Neural progenitor cell (in vitro differentiated cells): ENCODE measurements at regions not wholly inside any gene's neighbourhood (a gene's known extent, or its start where the extent isn't known, plus 50 kb on each side); places are given as distances from the start of the nearest gene placed in this dataset.

Source experiments
- DNase-seq: peaks from one replicate; pipeline ENCODE4 v3.0.0-alpha.2; 2016; ENCODE audit warnings: low spot score
- H2AFZ ChIP-seq: fragments of 200-600 bp; sonication (generic); replicated peaks from 2 replicates; pipeline ENCODE4 v1.6.1; 2016; ENCODE audit warnings: antibody characterized with exemption
- H3F3A ChIP-seq: fragments of 200-600 bp; sonication (generic); 2 replicates; pipeline ENCODE4 v1.6.1; 2016; ENCODE audit warnings: antibody characterized with exemption, low read depth
- H3K27ac ChIP-seq: fragments of 200-600 bp; sonication (generic); 2 replicates; pipeline ENCODE4 v1.5.1; 2016; ENCODE audit warnings: mild to moderate bottlenecking
- H3K27me3 ChIP-seq: fragments of 200-600 bp; sonication (generic); 2 replicates; pipeline ENCODE4 v1.6.1; 2016; ENCODE audit warnings: mild to moderate bottlenecking, moderate library complexity
- H3K36me3 ChIP-seq: fragments of 200-600 bp; sonication (generic); 2 replicates; pipeline ENCODE4 v1.5.1; 2016
- H3K4me1 ChIP-seq: fragments of 200-600 bp; sonication (generic); 2 replicates; pipeline ENCODE4 v1.6.1; 2016; ENCODE audit warnings: mixed run types
- H3K4me2 ChIP-seq: fragments of 200-600 bp; sonication (generic); 2 replicates; pipeline ENCODE4 v1.6.1; 2016
- H3K4me3 ChIP-seq: fragments of 200-600 bp; sonication (generic); 2 replicates; pipeline ENCODE4 v1.5.1; 2016
- H3K79me2 ChIP-seq: fragments of 200-600 bp; sonication (generic); 2 replicates; pipeline ENCODE4 v1.6.1; 2016; ENCODE audit warnings: low read depth
- H3K9ac ChIP-seq: fragments of 200-600 bp; sonication (generic); 2 replicates; pipeline ENCODE4 v1.6.1; 2016
- H3K9me3 ChIP-seq: fragments of 200-600 bp; sonication (generic); 2 replicates; pipeline ENCODE4 v1.5.1; 2016; ENCODE audit warnings: low read depth
- H4K20me1 ChIP-seq: fragments of 200-600 bp; sonication (generic); 2 replicates; pipeline ENCODE4 v1.6.1; 2016; ENCODE audit warnings: low read depth
- H3K27ac Mint-ChIP-seq: 3 replicates; pipeline ENCODE4 v1.8.0; 2021; ENCODE audit warnings: mixed read lengths
- H3K27me3 Mint-ChIP-seq: 2 replicates; pipeline ENCODE4 v1.8.0; 2022; ENCODE audit warnings: low read depth, mild to moderate bottlenecking, inconsistent platforms, moderate library complexity, mixed read lengths; ENCODE audit not compliant: insufficient read depth
- H3K36me3 Mint-ChIP-seq: 3 replicates; pipeline ENCODE4 v1.8.0; 2021; ENCODE audit warnings: mixed read lengths
- H3K4me1 Mint-ChIP-seq: 3 replicates; pipeline ENCODE4 v1.8.0; 2021; ENCODE audit warnings: mixed read lengths
- H3K4me3 Mint-ChIP-seq: 3 replicates; pipeline ENCODE4 v1.8.0; 2021; ENCODE audit warnings: mild to moderate bottlenecking, moderate library complexity, mixed read lengths
- H3K9me3 Mint-ChIP-seq: 3 replicates; pipeline ENCODE4 v1.8.0; 2020; ENCODE audit warnings: mixed read lengths
- CTCF ChIP-seq: fragments of 200-600 bp; sonication (generic); IDR thresholded peaks from 2 replicates; pipeline ENCODE4 v1.5.1; 2017; ENCODE audit warnings: antibody characterized with exemption, mild to moderate bottlenecking
- EZH2 ChIP-seq: fragments of 200-600 bp; sonication (generic); IDR thresholded peaks from 2 replicates; pipeline ENCODE4 v1.6.1; 2017; ENCODE audit warnings: antibody characterized with exemption, mild to moderate bottlenecking, moderate library complexity
- EZH2phosphoT487 ChIP-seq: fragments of 200-600 bp; sonication (generic); IDR thresholded peaks from 2 replicates; pipeline ENCODE4 v1.6.1; 2017; ENCODE audit warnings: antibody characterized with exemption

GRCh38 chr1:110280804-110281203 lies 58.4 kb upstream of the RBM15 start:
- Histone ChIP-seq H3K27me3 (no peaks in the 10 kb centered on the region), H4K20me1 (no peaks in the 10 kb centered on the region), H3K4me1 (no peaks in the 10 kb centered on the region), H3K9ac (no peak overlapping the region), H3K79me2 (no peaks in the 10 kb centered on the region), H3K4me3 (no peak overlapping the region), H3K9me3 (no peaks in the 10 kb centered on the region), H3K36me3 (no peaks in the 10 kb centered on the region), H3K27ac (no peak overlapping the region), H3F3A (no peaks in the 10 kb centered on the region), H3K4me2 (no peak overlapping the region), H2AFZ (no peak overlapping the region)
- no peaks in the 10 kb centered on the region for H3K36me3 Mint-ChIP-seq
- TF ChIP-seq EZH2phosphoT487 (no peak), EZH2 (no peak), CTCF (no peak)
- peak overlapping the region; percentile 64 for H3K27ac Mint-ChIP-seq
- H3K4me3 Mint-ChIP-seq: no peak overlapping the region
- H3K9me3 Mint-ChIP-seq: no peaks in the 10 kb centered on the region
- DNase-seq: no peak
- no peaks in the 10 kb centered on the region for H3K4me1 Mint-ChIP-seq
- H3K27me3 Mint-ChIP-seq: no peaks in the 10 kb centered on the region

- H3F3A ChIP-seq: no peaks in the 10 kb centered on the region
- no peaks in the 10 kb centered on the region for H3K27me3 ChIP-seq
- H3K9me3 Mint-ChIP-seq: no peaks in the 10 kb centered on the region
- TF ChIP-seq EZH2: no peak
- no peak for TF ChIP-seq CTCF
- TF ChIP-seq EZH2phosphoT487: no peak
- H3K36me3 Mint-ChIP-seq: no peaks in the 10 kb centered on the region
- H3K4me1 ChIP-seq: no peaks in the 10 kb centered on the region
- H3K27me3 Mint-ChIP-seq: no peaks in the 10 kb centered on the region
- H3K9me3 ChIP-seq: no peaks in the 10 kb centered on the region
- no peak overlapping the region for H3K27ac Mint-ChIP-seq
- no peak overlapping the region for H3K9ac ChIP-seq
- no peak for DNase-seq
- no peaks in the 10 kb centered on the region for H4K20me1 ChIP-seq
- H3K4me3 Mint-ChIP-seq: no peak overlapping the region
- H3K27ac ChIP-seq: no peak overlapping the region
- no peaks in the 10 kb centered on the region for H3K36me3 ChIP-seq
- H2AFZ ChIP-seq: no peak overlapping the region
- no peaks in the 10 kb centered on the region for H3K4me1 Mint-ChIP-seq
- no peak overlapping the region for H3K4me3 ChIP-seq
- H3K79me2 ChIP-seq: no peaks in the 10 kb centered on the region
- no peak overlapping the region for H3K4me2 ChIP-seq
Measured at GRCh38 chr1:110281363-110282290, 57.5 kb upstream of the RBM15 start.

- no peak overlapping the region for H3K9ac ChIP-seq
- H3K27ac Mint-ChIP-seq: no peak overlapping the region
- DNase-seq: no peak
- no peaks in the 10 kb centered on the region for H3F3A ChIP-seq
- H4K20me1 ChIP-seq: no peaks in the 10 kb centered on the region
- H3K27me3 Mint-ChIP-seq: no peaks in the 10 kb centered on the region
- no peaks in the 10 kb centered on the region for H3K36me3 Mint-ChIP-seq
- no peak overlapping the region for H3K4me3 Mint-ChIP-seq
- no peaks in the 10 kb centered on the region for H3K27me3 ChIP-seq
- no peaks in the 10 kb centered on the region for H3K79me2 ChIP-seq
- no peak overlapping the region for H3K27ac ChIP-seq
- no peak overlapping the region for H3K4me2 ChIP-seq
- H3K4me1 ChIP-seq: no peaks in the 10 kb centered on the region
- H3K4me1 Mint-ChIP-seq: no peaks in the 10 kb centered on the region
- no peak overlapping the region for H3K4me3 ChIP-seq
- H2AFZ ChIP-seq: no peak overlapping the region
- no peaks in the 10 kb centered on the region for H3K9me3 ChIP-seq
- H3K36me3 ChIP-seq: no peaks in the 10 kb centered on the region
- TF ChIP-seq CTCF: no peak
- no peak for TF ChIP-seq EZH2
- TF ChIP-seq EZH2phosphoT487: no peak
- H3K9me3 Mint-ChIP-seq: no peaks in the 10 kb centered on the region
Measured at GRCh38 chr1:110282395-110282794, 56.8 kb upstream of the RBM15 start.
